H9 (cell line): ENCODE measurements at regions not wholly inside any gene's neighbourhood (a gene's known extent, or its start where the extent isn't known, plus 50 kb on each side); places are given as distances from the start of the nearest gene placed in this dataset.

Experiments used
- DNase-seq: peaks from one replicate; pipeline ENCODE4 v3.0.0-alpha.2; 2017
- H2AFZ ChIP-seq: one replicate; pipeline ENCODE4 v1.6.1; 2013; ENCODE audit warnings: mild to moderate bottlenecking, low read length, control low read depth, moderate library complexity
- H2AK5ac ChIP-seq: 2 replicates; pipeline ENCODE4 v1.6.1; 2013; ENCODE audit warnings: low read length, control low read depth, mixed read lengths; ENCODE audit not compliant: insufficient read length
- H2BK120ac ChIP-seq: one replicate; pipeline ENCODE4 v1.6.1; 2013; ENCODE audit warnings: low read depth, mild to moderate bottlenecking, low read length, control low read depth, inconsistent platforms; ENCODE audit not compliant: poor library complexity, severe bottlenecking
- H2BK12ac ChIP-seq: 2 replicates; pipeline ENCODE4 v1.6.1; 2013; ENCODE audit warnings: low read length, control low read depth, mixed read lengths, low read depth; ENCODE audit not compliant: insufficient read length
- H2BK15ac ChIP-seq: 2 replicates; pipeline ENCODE4 v1.6.1; 2013; ENCODE audit warnings: low read depth, low read length, control low read depth
- H2BK20ac ChIP-seq: one replicate; pipeline ENCODE4 v1.6.1; 2013; ENCODE audit warnings: low read depth, mild to moderate bottlenecking, low read length, control low read depth, inconsistent platforms; ENCODE audit not compliant: poor library complexity, severe bottlenecking
- H2BK5ac ChIP-seq: 2 replicates; pipeline ENCODE4 v1.6.1; 2013; ENCODE audit warnings: low read length, control low read depth, mixed read lengths; ENCODE audit not compliant: insufficient read length
- H3K14ac ChIP-seq: 2 replicates; pipeline ENCODE4 v1.6.1; 2013; ENCODE audit warnings: low read length, control low read depth; ENCODE audit not compliant: insufficient read depth
- H3K18ac ChIP-seq: 2 replicates; pipeline ENCODE4 v1.6.1; 2013; ENCODE audit warnings: low read depth, mild to moderate bottlenecking, mixed read lengths, low read length, control low read depth; ENCODE audit not compliant: insufficient read length
- H3K23ac ChIP-seq: 2 replicates; pipeline ENCODE4 v1.6.1; 2013; ENCODE audit warnings: low read length, control low read depth, mixed read lengths, low read depth; ENCODE audit not compliant: insufficient read length
- H3K23me2 ChIP-seq: 2 replicates; pipeline ENCODE4 v1.6.1; 2013; ENCODE audit warnings: low read depth, mild to moderate bottlenecking, mixed read lengths, low read length, control low read depth; ENCODE audit not compliant: insufficient read length, poor library complexity, severe bottlenecking
- H3K27ac ChIP-seq: 2 replicates; pipeline ENCODE4 v1.5.1; 2013; ENCODE audit warnings: low read length, control low read depth, mixed read lengths, low read depth; ENCODE audit not compliant: insufficient read length
- H3K27me3 ChIP-seq: 2 replicates; pipeline ENCODE4 v1.6.1; 2013; ENCODE audit warnings: low read length, control low read depth, inconsistent platforms; ENCODE audit not compliant: insufficient read depth
- H3K4ac ChIP-seq: 2 replicates; pipeline ENCODE4 v1.6.1; 2013; ENCODE audit warnings: low read depth, mild to moderate bottlenecking, control low read depth, inconsistent platforms, low read length, moderate library complexity
- H3K4me1 ChIP-seq: 2 replicates; pipeline ENCODE4 v1.6.1; 2013; ENCODE audit warnings: low read length, control low read depth, inconsistent platforms; ENCODE audit not compliant: insufficient read depth
- H3K4me2 ChIP-seq: 2 replicates; pipeline ENCODE4 v1.6.1; 2013; ENCODE audit warnings: low read length, control low read depth, mixed read lengths; ENCODE audit not compliant: insufficient read length, insufficient read depth
- H3K56ac ChIP-seq: 2 replicates; pipeline ENCODE4 v1.6.1; 2013; ENCODE audit warnings: low read depth, mild to moderate bottlenecking, mixed read lengths, low read length, control low read depth; ENCODE audit not compliant: insufficient read length
- H3K79me1 ChIP-seq: 2 replicates; pipeline ENCODE4 v1.6.1; 2013; ENCODE audit warnings: low read depth, mild to moderate bottlenecking, moderate library complexity, low read length, control low read depth, inconsistent platforms; ENCODE audit not compliant: insufficient read depth, poor library complexity, severe bottlenecking
- H3K79me2 ChIP-seq: 2 replicates; pipeline ENCODE4 v1.6.1; 2013; ENCODE audit warnings: low read length, control low read depth, inconsistent platforms; ENCODE audit not compliant: insufficient read depth
- H3K9ac ChIP-seq: 2 replicates; pipeline ENCODE4 v1.6.1; 2013; ENCODE audit warnings: low read length, control low read depth, mixed read lengths; ENCODE audit not compliant: insufficient read length; ENCODE audit errors: extremely low read depth
- H3K9me3 ChIP-seq: one replicate; pipeline ENCODE4 v1.6.1; 2013; ENCODE audit warnings: low read depth, low read length, inconsistent platforms; ENCODE audit not compliant: control insufficient read depth
- H3T11ph ChIP-seq: one replicate; pipeline ENCODE4 v1.6.1; 2013; ENCODE audit warnings: mild to moderate bottlenecking, low read length, control low read depth, inconsistent platforms
- H4K20me1 ChIP-seq: one replicate; pipeline ENCODE4 v1.6.1; 2013; ENCODE audit not compliant: control insufficient read depth, insufficient read length, insufficient read depth
- H4K5ac ChIP-seq: 2 replicates; pipeline ENCODE4 v1.6.1; 2013; ENCODE audit warnings: low read depth, mild to moderate bottlenecking, mixed read lengths, low read length, control low read depth; ENCODE audit not compliant: insufficient read length
- H4K8ac ChIP-seq: replicated peaks from 2 replicates; pipeline ENCODE4 v1.6.1; 2013; ENCODE audit warnings: low read length, control low read depth, mixed read lengths, low read depth; ENCODE audit not compliant: insufficient read length
- H4K91ac ChIP-seq: 2 replicates; pipeline ENCODE4 v1.6.1; 2013; ENCODE audit warnings: low read depth, mild to moderate bottlenecking, moderate library complexity, mixed read lengths, low read length, control low read depth; ENCODE audit not compliant: insufficient read length
- H3K27ac Mint-ChIP-seq, 3 experiments: 2 replicates in 2 of 3; 3 replicates in 1 of 3; pipeline ENCODE4 v1.8.0; 2020 to 2021; ENCODE audit warnings: mixed read lengths in 3 of 3, mild to moderate bottlenecking in 1 of 3, moderate library complexity in 1 of 3
- H3K27me3 Mint-ChIP-seq: 2 replicates; pipeline ENCODE4 v1.8.0; 2021; ENCODE audit warnings: low read depth, mild to moderate bottlenecking, moderate library complexity, mixed read lengths
- H3K36me3 Mint-ChIP-seq, 3 experiments: 2 replicates in 2 of 3; 3 replicates in 1 of 3; pipeline ENCODE4 v1.8.0; 2020 to 2021; ENCODE audit warnings: low read depth in 3 of 3, mixed read lengths in 3 of 3; ENCODE audit not compliant: insufficient read depth in 1 of 3
- H3K4me1 Mint-ChIP-seq, 2 experiments: 2 replicates each; pipeline ENCODE4 v1.8.0; 2020; ENCODE audit warnings: mixed read lengths in 2 of 2
- H3K4me3 Mint-ChIP-seq, 2 experiments: 2 replicates in 1 of 2; 3 replicates in 1 of 2; pipeline ENCODE4 v1.8.0; 2020 to 2021; ENCODE audit warnings: mild to moderate bottlenecking in 2 of 2, mixed read lengths in 2 of 2, moderate library complexity in 1 of 2
- H3K9me3 Mint-ChIP-seq, 2 experiments: 2 replicates in 1 of 2; 3 replicates in 1 of 2; pipeline ENCODE4 v1.8.0; 2020; ENCODE audit warnings: mild to moderate bottlenecking in 2 of 2, mixed read lengths in 2 of 2, moderate library complexity in 1 of 2
- WGBS: extraction: QIAGEN DNeasy Blood & Tissue Kit; methylation state at CpG from one replicate; pipeline ENCODE4 v1.1.7; 2013; ENCODE audit warnings: missing lambda C conversion rate, low lambda C conversion rate, mixed read lengths; ENCODE audit not compliant: insufficient read length; ENCODE audit errors: extremely low coverage; 5-methylcytosine and 5-hydroxymethylcytosine counted together
- TF ChIP-seq, protein P1 (sequence below): fragments of 200-600 bp; sonication (generic); conservative IDR thresholded peaks from 3 replicates; pipeline ENCODE4 v1.8.0; 2021; ENCODE audit warnings: antibody characterized with exemption, mild to moderate bottlenecking

DNA sequence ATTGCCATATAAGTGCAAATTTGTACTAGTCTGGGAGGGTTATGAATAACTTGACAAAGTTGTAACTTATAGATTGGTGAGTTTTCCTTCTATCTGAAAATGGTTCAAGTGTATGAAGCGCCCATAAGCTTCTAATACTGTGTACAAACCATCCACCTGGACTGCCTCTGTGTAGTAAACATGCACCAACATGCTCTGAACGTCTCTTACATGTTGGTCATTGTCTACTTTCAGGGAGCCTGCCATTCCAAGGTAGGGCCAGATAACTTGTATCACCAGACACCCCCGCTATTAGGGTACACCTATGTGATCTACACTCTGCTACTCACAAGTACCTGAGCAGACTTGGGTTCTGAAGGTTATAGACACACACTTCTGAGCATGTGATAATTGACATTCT, 735.5 kb upstream of the API5 start:
- Histone ChIP-seq H3K9ac (no peak overlapping the region), H3K4ac (no peak overlapping the region), H2AK5ac (no peak overlapping the region), H4K20me1 (no peaks in the 10 kb centered on the region), H3K4me2 (no peak overlapping the region), H2BK20ac (no peak overlapping the region), H3K56ac (no peak overlapping the region), H3T11ph (no peak overlapping the region), H3K27ac (no peak overlapping the region), H3K9me3 (no peaks in the 10 kb centered on the region), H3K79me2 (no peaks in the 10 kb centered on the region), H3K27me3 (no peaks in the 10 kb centered on the region), H3K23me2 (no peaks in the 10 kb centered on the region), H4K5ac (no peak overlapping the region), H2AFZ (no peak overlapping the region), H2BK5ac (no peak overlapping the region), H4K91ac (no peak overlapping the region), H2BK120ac (no peak overlapping the region), H4K8ac (no peak overlapping the region), H3K79me1 (no peaks in the 10 kb centered on the region), H3K23ac (no peak overlapping the region), H3K14ac (no peak overlapping the region), H2BK12ac (no peak overlapping the region), H2BK15ac (no peak overlapping the region), H3K18ac (no peak overlapping the region), H3K4me1 (no peaks in the 10 kb centered on the region)
- no peak overlapping the region for H3K4me3 Mint-ChIP-seq
- no peaks in the 10 kb centered on the region for H3K27me3 Mint-ChIP-seq
- H3K36me3 Mint-ChIP-seq = no peaks in the 10 kb centered on the region
- WGBS = no CpG with 5 or more reads among the region's 3 CpGs
- TF ChIP-seq, protein P1, sequence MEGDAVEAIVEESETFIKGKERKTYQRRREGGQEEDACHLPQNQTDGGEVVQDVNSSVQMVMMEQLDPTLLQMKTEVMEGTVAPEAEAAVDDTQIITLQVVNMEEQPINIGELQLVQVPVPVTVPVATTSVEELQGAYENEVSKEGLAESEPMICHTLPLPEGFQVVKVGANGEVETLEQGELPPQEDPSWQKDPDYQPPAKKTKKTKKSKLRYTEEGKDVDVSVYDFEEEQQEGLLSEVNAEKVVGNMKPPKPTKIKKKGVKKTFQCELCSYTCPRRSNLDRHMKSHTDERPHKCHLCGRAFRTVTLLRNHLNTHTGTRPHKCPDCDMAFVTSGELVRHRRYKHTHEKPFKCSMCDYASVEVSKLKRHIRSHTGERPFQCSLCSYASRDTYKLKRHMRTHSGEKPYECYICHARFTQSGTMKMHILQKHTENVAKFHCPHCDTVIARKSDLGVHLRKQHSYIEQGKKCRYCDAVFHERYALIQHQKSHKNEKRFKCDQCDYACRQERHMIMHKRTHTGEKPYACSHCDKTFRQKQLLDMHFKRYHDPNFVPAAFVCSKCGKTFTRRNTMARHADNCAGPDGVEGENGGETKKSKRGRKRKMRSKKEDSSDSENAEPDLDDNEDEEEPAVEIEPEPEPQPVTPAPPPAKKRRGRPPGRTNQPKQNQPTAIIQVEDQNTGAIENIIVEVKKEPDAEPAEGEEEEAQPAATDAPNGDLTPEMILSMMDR = no peak
- no peaks in the 10 kb centered on the region for H3K4me1 Mint-ChIP-seq
- DNase-seq = no peak
- no peak overlapping the region for H3K27ac Mint-ChIP-seq
- no peaks in the 10 kb centered on the region for H3K9me3 Mint-ChIP-seq
